Ovary (tissue), 7 donors: ENCODE measurements at regions not wholly inside any gene's neighbourhood (a gene's known extent, or its start where the extent isn't known, plus 50 kb on each side); places are given as distances from the start of the nearest gene placed in this dataset.

Experiments
- DNase-seq, 5 donors: peaks; one replicate each; pipeline ENCODE4 v3.0.0-alpha.2; 2019 to 2020
- H3K27ac ChIP-seq, 2 donors: fragments of 200-600 bp; one replicate each; pipeline versions ENCODE4 v1.5.1 to v1.8.0; 2019 to 2022
- H3K27me3 ChIP-seq: fragments of 200-600 bp; one replicate; pipeline ENCODE4 v1.8.0; 2022
- H3K36me3 ChIP-seq: fragments of 200-600 bp; sonication (generic); one replicate; pipeline ENCODE4 v1.5.1; 2019
- H3K4me1 ChIP-seq: one replicate; pipeline ENCODE4 v1.8.1; 2013; ENCODE audit warnings: mild to moderate bottlenecking, moderate library complexity; ENCODE audit not compliant: insufficient read depth
- H3K4me3 ChIP-seq: fragments of 200-600 bp; sonication (generic); one replicate; pipeline ENCODE4 v1.5.1; 2017
- H3K9me3 ChIP-seq, 2 donors: fragments of 200-600 bp in 1 of 2; sonication (generic) in 1 of 2; one replicate each; pipeline versions ENCODE4 v1.5.1 to v1.8.1; 2013 to 2019; ENCODE audit warnings: mild to moderate bottlenecking in 1 of 2, moderate library complexity in 1 of 2
- EP300 ChIP-seq: sonication (generic); formaldehyde crosslinking; IDR thresholded peaks from one replicate; pipeline ENCODE4 v1.6.1; 2017; ENCODE audit warnings: antibody characterized with exemption
- POLR2A ChIP-seq: fragments of 450-650 bp; IDR thresholded peaks from one replicate; pipeline ENCODE4 v1.6.1; 2017; ENCODE audit warnings: antibody characterized with exemption, mild to moderate bottlenecking, moderate library complexity
- WGBS, 3 donors: extraction: QIAGEN DNeasy Blood & Tissue Kit in 1 of 3; methylation state at CpG; one replicate each; pipeline versions ENCODE4 v1.1.5 to v1.1.7; 2013 to 2017; 5-methylcytosine and 5-hydroxymethylcytosine counted together
- intact Hi-C, 4 donors: fragments of 100-400 bp; cut with DNase I; formaldehyde crosslinking; loops; one replicate each; pipeline versions ENCODE4 v1.11.0 to v1.15.1; 2022 to 2023
- TF ChIP-seq, protein P1 (sequence below), 3 donors: fragments of 450-650 bp in 2 of 3; fragments of 200-600 bp in 1 of 3; IDR thresholded peaks; one replicate each; pipeline versions ENCODE4 v1.5.1 to v1.8.0; 2016 to 2022; ENCODE audit warnings: antibody characterized with exemption in 3 of 3, mild to moderate bottlenecking in 1 of 3
- donor health status: DM: no; HTN: no; CAD: no; lungs with moderate emphysema.
- donor health status: DM: no; HTN: no; CAD: no.
- donor health status: Bipolar disorder and iron deficiency.
- donor health status: DM: no; HTN: no; CAD: no.
- donor health status: DM: yes; HTN: yes; CAD: no.

- no peak for TF ChIP-seq POLR2A
- no peak for TF ChIP-seq EP300
- no peaks in the 10 kb centered on the region for H3K4me1 ChIP-seq
- H3K4me3 ChIP-seq, result no peak overlapping the region
- WGBS, 3 donors, result 93 to 97% (median 94%) methylated on average over 4 of the region's 4 CpGs
- DNase-seq, result no peak
- H3K36me3 ChIP-seq, result no peaks in the 10 kb centered on the region
- H3K27ac ChIP-seq, result no peak overlapping the region
- intact Hi-C loops, result no loop called here
- no peaks in the 10 kb centered on the region for H3K9me3 ChIP-seq
- H3K27me3 ChIP-seq, result no peaks in the 10 kb centered on the region
Measured at GRCh38 chr4:124536946-124537345, 175.6 kb downstream of the ANKRD50 start.

GRCh38 chr4:124537971-124538370 lies 174.6 kb downstream of the ANKRD50 start:
- intact Hi-C loops, result no loop called here
- DNase-seq, result no peak
- TF ChIP-seq, protein P1, sequence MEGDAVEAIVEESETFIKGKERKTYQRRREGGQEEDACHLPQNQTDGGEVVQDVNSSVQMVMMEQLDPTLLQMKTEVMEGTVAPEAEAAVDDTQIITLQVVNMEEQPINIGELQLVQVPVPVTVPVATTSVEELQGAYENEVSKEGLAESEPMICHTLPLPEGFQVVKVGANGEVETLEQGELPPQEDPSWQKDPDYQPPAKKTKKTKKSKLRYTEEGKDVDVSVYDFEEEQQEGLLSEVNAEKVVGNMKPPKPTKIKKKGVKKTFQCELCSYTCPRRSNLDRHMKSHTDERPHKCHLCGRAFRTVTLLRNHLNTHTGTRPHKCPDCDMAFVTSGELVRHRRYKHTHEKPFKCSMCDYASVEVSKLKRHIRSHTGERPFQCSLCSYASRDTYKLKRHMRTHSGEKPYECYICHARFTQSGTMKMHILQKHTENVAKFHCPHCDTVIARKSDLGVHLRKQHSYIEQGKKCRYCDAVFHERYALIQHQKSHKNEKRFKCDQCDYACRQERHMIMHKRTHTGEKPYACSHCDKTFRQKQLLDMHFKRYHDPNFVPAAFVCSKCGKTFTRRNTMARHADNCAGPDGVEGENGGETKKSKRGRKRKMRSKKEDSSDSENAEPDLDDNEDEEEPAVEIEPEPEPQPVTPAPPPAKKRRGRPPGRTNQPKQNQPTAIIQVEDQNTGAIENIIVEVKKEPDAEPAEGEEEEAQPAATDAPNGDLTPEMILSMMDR (IDR thresholded peaks at IDR 0.05), result no peak
- TF ChIP-seq POLR2A (no peak), EP300 (no peak)

GRCh38 chr4:124540014-124540413 lies 172.5 kb downstream of the ANKRD50 start:
- no peaks in the 10 kb centered on the region for H3K27me3 ChIP-seq
- H3K36me3 ChIP-seq, result no peaks in the 10 kb centered on the region
- no peaks in the 10 kb centered on the region for H3K9me3 ChIP-seq
- intact Hi-C loops, result no loop called here
- no peak overlapping the region for H3K27ac ChIP-seq
- H3K4me1 ChIP-seq, result no peaks in the 10 kb centered on the region
- DNase-seq, result no peak
- TF ChIP-seq, protein P1 (IDR thresholded peaks at IDR 0.05), result no peak
- TF ChIP-seq POLR2A (no peak), EP300 (no peak)
- 91 to 96% (median 94%) methylated on average over 3 of the region's 3 CpGs for WGBS, 3 donors
- no peak overlapping the region for H3K4me3 ChIP-seq

More at GRCh38 chr4:124537971-124538370, 174.6 kb downstream of the ANKRD50 start:
- Histone ChIP-seq H3K4me1 (no peaks in the 10 kb centered on the region), H3K9me3 (no peaks in the 10 kb centered on the region), H3K4me3 (no peak overlapping the region), H3K36me3 (no peaks in the 10 kb centered on the region), H3K27ac (no peak overlapping the region), H3K27me3 (no peaks in the 10 kb centered on the region)

DNA sequence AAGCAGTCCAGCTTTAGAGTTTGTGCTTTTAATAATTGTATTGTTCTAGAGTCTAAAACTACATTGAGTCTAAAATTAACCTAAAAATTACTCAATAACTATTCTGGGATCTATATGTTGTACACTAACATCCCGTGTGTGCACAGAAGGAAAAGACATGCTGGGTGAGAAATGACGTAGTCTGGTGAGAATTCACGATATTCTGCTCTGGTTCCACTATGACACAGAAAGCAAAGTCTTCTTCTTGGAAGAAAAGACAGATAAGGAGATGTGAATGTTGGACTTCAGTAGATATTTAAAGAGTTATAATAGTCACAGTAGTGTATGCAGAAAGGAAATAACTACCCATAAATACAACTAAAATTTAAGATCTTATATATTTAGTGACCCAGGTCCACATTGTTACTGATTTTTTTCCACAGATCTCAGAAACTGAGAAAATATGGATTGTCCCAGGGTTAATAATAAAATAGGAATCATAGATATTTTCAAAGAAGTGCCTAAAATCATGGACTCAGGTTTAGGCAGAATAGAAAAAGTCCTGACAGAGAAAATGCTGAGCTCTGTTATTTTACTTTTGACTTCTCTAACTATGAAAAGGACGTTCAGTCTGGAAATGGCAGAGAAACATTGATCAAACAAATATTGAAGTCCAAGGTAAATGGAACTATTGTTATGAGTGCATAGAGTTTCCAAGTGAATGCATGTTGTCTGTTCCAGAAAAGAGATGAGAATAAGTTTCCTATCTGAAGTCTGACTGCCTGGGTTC lies 170.7 kb downstream of the ANKRD50 start:
- Histone ChIP-seq H3K36me3 (no peaks in the 10 kb centered on the region), H3K9me3 (no peaks in the 10 kb centered on the region), H3K27me3 (no peaks in the 10 kb centered on the region), H3K27ac (no peak overlapping the region), H3K4me1 (no peaks in the 10 kb centered on the region), H3K4me3 (no peak overlapping the region)
- no peak for DNase-seq
- TF ChIP-seq POLR2A, result no peak
- TF ChIP-seq, protein P1 (IDR thresholded peaks at IDR 0.05), result no peak
- TF ChIP-seq EP300, result no peak
- WGBS, 3 donors, result 80 to 82% (median 81%) methylated on average over 4 of the region's 4 CpGs
- intact Hi-C loops, result no loop called here

- peaks cover 0 to 5% of the 10 kb centered on the region in 2 donors for H3K9me3 ChIP-seq
- DNase-seq, result no peak
- H3K4me3 ChIP-seq, result no peak overlapping the region
- 88 to 98% (median 94%) methylated on average over 8 of the region's 8 CpGs for WGBS, 3 donors
- TF ChIP-seq POLR2A, result no peak
- no peak for TF ChIP-seq EP300
- TF ChIP-seq, protein P1 (IDR thresholded peaks at IDR 0.05), result no peak
- no peaks in the 10 kb centered on the region for H3K36me3 ChIP-seq
- intact Hi-C loops, result no loop called here
- no peak overlapping the region for H3K27ac ChIP-seq
- no peaks in the 10 kb centered on the region for H3K27me3 ChIP-seq
- no peaks in the 10 kb centered on the region for H3K4me1 ChIP-seq
Measured at GRCh38 chr4:124555959-124556358, 156.6 kb downstream of the ANKRD50 start.
